GM10266 (cell line): ENCODE measurements at regions not wholly inside any gene's neighbourhood (a gene's known extent, or its start where the extent isn't known, plus 50 kb on each side); places are given as distances from the start of the nearest gene placed in this dataset.

Source experiments
- DNase-seq: peaks from one replicate; pipeline ENCODE4 v3.0.0; 2012; ENCODE audit errors: extremely low spot score
- CTCF ChIP-seq: IDR thresholded peaks from 2 replicates; pipeline ENCODE4 v1.5.1; 2012; ENCODE audit warnings: mild to moderate bottlenecking, low read depth; ENCODE audit not compliant: control insufficient read depth, insufficient read depth; ENCODE audit errors: missing control alignments

GRCh38 chr9:78541868-78542443, 245.0 kb downstream of the PSAT1 start:
- TF ChIP-seq CTCF, result no peak
- DNase-seq, result no peak

DNA sequence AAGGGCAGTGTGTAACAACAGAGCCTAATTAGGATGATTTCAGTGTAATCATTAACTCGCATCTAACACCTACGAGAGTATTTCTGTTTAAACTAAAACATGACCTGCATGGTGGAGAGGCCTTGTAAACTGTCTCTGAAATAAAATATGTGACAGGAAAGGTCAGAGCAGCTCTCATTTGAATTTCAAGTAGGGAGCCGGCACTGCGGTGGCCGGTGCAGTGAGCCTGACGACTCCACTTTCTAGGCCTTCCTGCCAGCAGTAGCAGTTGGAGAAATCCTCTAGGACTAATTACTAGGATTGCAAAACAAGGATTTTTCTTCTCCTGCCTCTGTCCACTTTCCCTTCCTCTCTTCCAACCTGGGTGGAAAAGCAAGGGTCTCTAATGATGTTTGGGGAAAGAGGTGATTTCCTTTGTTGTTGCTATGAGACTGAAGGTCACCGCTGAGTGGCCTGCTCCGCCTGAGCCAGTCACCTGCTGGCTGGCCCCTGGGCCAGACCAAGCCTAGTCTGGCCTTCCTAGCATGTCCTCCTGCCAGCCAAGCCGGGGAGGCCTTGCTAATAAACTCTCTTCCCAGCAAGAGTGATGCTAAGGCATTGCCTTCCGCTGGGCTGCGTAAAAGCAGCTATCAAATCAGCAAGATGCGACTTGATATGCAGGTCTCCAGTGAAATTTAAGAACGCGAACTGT, 245.7 kb downstream of the PSAT1 start:
- DNase-seq, result no peak
- TF ChIP-seq CTCF, result no peak

GRCh38 chr9:78543353-78543752, 246.4 kb downstream of the PSAT1 start:
- no peak for DNase-seq
- no peak for TF ChIP-seq CTCF

- no peak for DNase-seq
- TF ChIP-seq CTCF, result no peak
Observed at GRCh38 chr9:78544230-78544629, 247.3 kb downstream of the PSAT1 start.

DNA sequence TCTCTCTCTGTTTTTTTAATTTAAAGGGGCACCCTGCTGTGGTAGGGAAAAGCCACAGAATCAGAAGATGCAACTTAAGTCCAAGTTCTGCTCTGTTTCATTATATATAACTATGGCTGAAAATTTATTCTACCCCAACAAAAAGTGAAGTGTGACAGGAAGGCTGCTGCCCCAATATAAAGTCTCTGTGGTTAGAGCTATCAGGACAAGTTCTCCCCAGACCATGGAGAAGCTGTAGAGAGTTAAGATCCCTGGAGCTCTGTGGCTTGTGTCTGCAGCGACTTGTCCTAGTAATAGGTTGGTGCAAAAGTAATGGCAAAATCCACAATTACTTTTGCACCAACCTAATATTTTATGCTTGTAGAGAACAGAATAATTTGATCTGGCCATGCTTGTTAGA, 250.9 kb downstream of the PSAT1 start:
- DNase-seq, result no peak
- TF ChIP-seq CTCF, result no peak

DNA sequence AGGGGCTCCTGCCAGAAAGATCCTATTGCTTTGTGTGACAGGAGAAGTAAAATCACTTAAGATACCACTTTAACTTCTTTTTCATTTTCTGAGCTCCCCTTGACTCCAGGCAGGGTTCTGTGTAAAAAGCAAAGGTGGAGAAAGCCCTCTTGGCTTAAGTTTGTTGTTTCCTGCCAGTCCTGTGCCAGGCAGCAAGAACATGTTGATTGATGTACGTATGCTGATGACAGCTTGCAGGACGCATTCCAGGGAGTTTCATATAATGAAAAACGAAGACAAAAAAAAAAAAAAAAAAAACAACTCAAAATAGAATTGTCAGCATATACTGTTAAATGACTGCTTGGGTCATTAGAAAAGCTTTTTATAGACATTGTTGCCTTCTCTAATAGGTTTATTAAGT, 251.7 kb downstream of the PSAT1 start:
- no peak for DNase-seq
- no peak for TF ChIP-seq CTCF

GRCh38 chr9:78549711-78550110, 252.8 kb downstream of the PSAT1 start:
- DNase-seq, result no peak

More at GRCh38 chr9:78549711-78550110, 252.8 kb downstream of the PSAT1 start:
- TF ChIP-seq CTCF, result no peak
